Upper lobe of left lung (tissue), 4 donors: ENCODE measurements at regions not wholly inside any gene's neighbourhood (a gene's known extent, or its start where the extent isn't known, plus 50 kb on each side); places are given as distances from the start of the nearest gene placed in this dataset.

Experiments used
- POLR2A ChIP-seq, 4 donors: fragments of 450-650 bp; IDR thresholded peaks; one replicate each; pipeline ENCODE4 v1.5.1; 2016 to 2017; ENCODE audit warnings: antibody characterized with exemption in 4 of 4, mild to moderate bottlenecking in 2 of 4
- POLR2AphosphoS5 ChIP-seq, 2 donors: sonication (generic); formaldehyde crosslinking; IDR thresholded peaks; one replicate each; pipeline ENCODE4 v1.5.1; 2017; ENCODE audit warnings: antibody characterized with exemption in 2 of 2
- TF ChIP-seq, protein P1 (sequence below), 6 experiments: fragments of 450-650 bp in 4 of 6; fragments of 200-600 bp in 2 of 6; sonication (generic) in 2 of 6; IDR thresholded peaks; one replicate each; pipeline ENCODE4 v1.5.1; 2016 to 2019; ENCODE audit warnings: antibody characterized with exemption in 6 of 6

DNA sequence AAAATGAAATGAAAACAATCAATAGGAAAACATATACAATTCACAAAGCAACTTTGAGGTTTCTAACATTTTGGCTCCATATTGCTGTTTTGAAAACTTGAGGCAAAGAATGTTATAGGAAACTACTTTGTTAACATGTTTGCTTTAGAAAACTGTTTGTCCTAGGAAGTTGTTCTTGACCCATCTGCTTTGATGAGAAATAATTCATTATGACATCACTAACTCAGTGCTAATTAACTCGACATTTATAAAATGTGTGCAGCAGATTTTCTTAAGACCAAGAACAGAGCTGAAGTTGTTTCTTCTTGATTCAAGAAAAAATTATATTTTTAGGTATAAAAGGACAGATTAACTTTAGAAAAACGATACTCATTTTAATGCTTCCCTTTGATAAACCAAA, 94.7 kb downstream of the SOX9 start:
- TF ChIP-seq, protein P1, sequence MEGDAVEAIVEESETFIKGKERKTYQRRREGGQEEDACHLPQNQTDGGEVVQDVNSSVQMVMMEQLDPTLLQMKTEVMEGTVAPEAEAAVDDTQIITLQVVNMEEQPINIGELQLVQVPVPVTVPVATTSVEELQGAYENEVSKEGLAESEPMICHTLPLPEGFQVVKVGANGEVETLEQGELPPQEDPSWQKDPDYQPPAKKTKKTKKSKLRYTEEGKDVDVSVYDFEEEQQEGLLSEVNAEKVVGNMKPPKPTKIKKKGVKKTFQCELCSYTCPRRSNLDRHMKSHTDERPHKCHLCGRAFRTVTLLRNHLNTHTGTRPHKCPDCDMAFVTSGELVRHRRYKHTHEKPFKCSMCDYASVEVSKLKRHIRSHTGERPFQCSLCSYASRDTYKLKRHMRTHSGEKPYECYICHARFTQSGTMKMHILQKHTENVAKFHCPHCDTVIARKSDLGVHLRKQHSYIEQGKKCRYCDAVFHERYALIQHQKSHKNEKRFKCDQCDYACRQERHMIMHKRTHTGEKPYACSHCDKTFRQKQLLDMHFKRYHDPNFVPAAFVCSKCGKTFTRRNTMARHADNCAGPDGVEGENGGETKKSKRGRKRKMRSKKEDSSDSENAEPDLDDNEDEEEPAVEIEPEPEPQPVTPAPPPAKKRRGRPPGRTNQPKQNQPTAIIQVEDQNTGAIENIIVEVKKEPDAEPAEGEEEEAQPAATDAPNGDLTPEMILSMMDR (IDR thresholded peaks at IDR 0.05) = no peak
- TF ChIP-seq POLR2A (IDR thresholded peaks at IDR 0.05) (no peak), POLR2AphosphoS5 (IDR thresholded peaks at IDR 0.05) (no peak)
